ENCODE measurements at regions not wholly inside any gene's neighbourhood (a gene's known extent, or its start where the extent isn't known, plus 50 kb on each side); places are given as distances from the start of the nearest gene placed in this dataset.

- H3K27ac ChIP-seq = no peak overlapping the region
- no peaks in the 10 kb centered on the region for H3K4me1 ChIP-seq
- DNase-seq = no peak
- no peaks in the 10 kb centered on the region for H3K27me3 ChIP-seq (replicated peaks in 1 of 7)
- intact Hi-C loops (cut with DNase I; ENCODE audit: low total_unique reads) = no loop called here
- H3K4me3 ChIP-seq = no peak overlapping the region
- no peaks in the 10 kb centered on the region for H3K36me3 ChIP-seq
- H3K9me3 ChIP-seq = no peaks in the 10 kb centered on the region
- WGBS, 5 donors = 66 to 82% (median 72%) methylated on average over 5 of the region's 5 CpGs
- TF ChIP-seq CTCF (IDR thresholded peaks at IDR 0.05 in 8 of 11, conservative IDR thresholded peaks at IDR 0.05 in 3 of 11) (no peak), POLR2AphosphoS5 (IDR thresholded peaks at IDR 0.05) (no peak), POLR2A (IDR thresholded peaks at IDR 0.05) (no peak)
Observed at GRCh38 chr6:126792340-126793085, 326.0 kb upstream of the RSPO3 start.

- H3K27me3 ChIP-seq (replicated peaks in 1 of 7) = no peaks in the 10 kb centered on the region
- no peaks in the 10 kb centered on the region for H3K9me3 ChIP-seq
- no peaks in the 10 kb centered on the region for H3K4me1 ChIP-seq
- no peak for TF ChIP-seq CTCF (IDR thresholded peaks at IDR 0.05 in 8 of 11, conservative IDR thresholded peaks at IDR 0.05 in 3 of 11)
- TF ChIP-seq POLR2A (IDR thresholded peaks at IDR 0.05) = no peak
- no peak for TF ChIP-seq POLR2AphosphoS5 (IDR thresholded peaks at IDR 0.05)
- no peak overlapping the region for H3K4me3 ChIP-seq
- DNase-seq = no peak
- intact Hi-C loops (cut with DNase I; ENCODE audit: low total_unique reads) = no loop called here
- H3K27ac ChIP-seq = no peak overlapping the region
- no peaks in the 10 kb centered on the region for H3K36me3 ChIP-seq
Observed at GRCh38 chr6:126795161-126795560, 323.3 kb upstream of the RSPO3 start.

GRCh38 chr6:126797981-126798380, 320.5 kb upstream of the RSPO3 start:
- no peaks in the 10 kb centered on the region for H3K27me3 ChIP-seq (replicated peaks in 1 of 7)
- no peak for DNase-seq
- H3K4me1 ChIP-seq = no peaks in the 10 kb centered on the region
- 77 to 95% (median 85%) methylated on average over 2 of the region's 2 CpGs for WGBS, 5 donors
- H3K9me3 ChIP-seq = no peaks in the 10 kb centered on the region
- H3K27ac ChIP-seq = no peak overlapping the region
- no peak overlapping the region for H3K4me3 ChIP-seq
- TF ChIP-seq POLR2A (IDR thresholded peaks at IDR 0.05) (no peak), CTCF (IDR thresholded peaks at IDR 0.05 in 8 of 11, conservative IDR thresholded peaks at IDR 0.05 in 3 of 11) (no peak), POLR2AphosphoS5 (IDR thresholded peaks at IDR 0.05) (no peak)
- intact Hi-C loops (cut with DNase I; ENCODE audit: low total_unique reads) = no loop called here
- H3K36me3 ChIP-seq = no peaks in the 10 kb centered on the region

GRCh38 chr6:126803769-126804168, 314.7 kb upstream of the RSPO3 start:
- no peaks in the 10 kb centered on the region for H3K4me1 ChIP-seq
- no peaks in the 10 kb centered on the region for H3K9me3 ChIP-seq
- DNase-seq = no peak
- no peaks in the 10 kb centered on the region for H3K36me3 ChIP-seq
- no peaks in the 10 kb centered on the region for H3K27me3 ChIP-seq (replicated peaks in 1 of 7)
- no peak overlapping the region for H3K4me3 ChIP-seq
- TF ChIP-seq CTCF (IDR thresholded peaks at IDR 0.05 in 8 of 11, conservative IDR thresholded peaks at IDR 0.05 in 3 of 11) = no peak
- TF ChIP-seq POLR2A (IDR thresholded peaks at IDR 0.05) = no peak
- TF ChIP-seq POLR2AphosphoS5 (IDR thresholded peaks at IDR 0.05) = no peak
- 58 to 74% (median 65%) methylated on average over 3 of the region's 3 CpGs for WGBS, 5 donors
- intact Hi-C loops (cut with DNase I; ENCODE audit: low total_unique reads) = no loop called here
- no peak overlapping the region for H3K27ac ChIP-seq

Data from spleen (tissue), 11 donors.